ENCODE measurements at regions not wholly inside any gene's neighbourhood (a gene's known extent, or its start where the extent isn't known, plus 50 kb on each side); places are given as distances from the start of the nearest gene placed in this dataset.

DNA sequence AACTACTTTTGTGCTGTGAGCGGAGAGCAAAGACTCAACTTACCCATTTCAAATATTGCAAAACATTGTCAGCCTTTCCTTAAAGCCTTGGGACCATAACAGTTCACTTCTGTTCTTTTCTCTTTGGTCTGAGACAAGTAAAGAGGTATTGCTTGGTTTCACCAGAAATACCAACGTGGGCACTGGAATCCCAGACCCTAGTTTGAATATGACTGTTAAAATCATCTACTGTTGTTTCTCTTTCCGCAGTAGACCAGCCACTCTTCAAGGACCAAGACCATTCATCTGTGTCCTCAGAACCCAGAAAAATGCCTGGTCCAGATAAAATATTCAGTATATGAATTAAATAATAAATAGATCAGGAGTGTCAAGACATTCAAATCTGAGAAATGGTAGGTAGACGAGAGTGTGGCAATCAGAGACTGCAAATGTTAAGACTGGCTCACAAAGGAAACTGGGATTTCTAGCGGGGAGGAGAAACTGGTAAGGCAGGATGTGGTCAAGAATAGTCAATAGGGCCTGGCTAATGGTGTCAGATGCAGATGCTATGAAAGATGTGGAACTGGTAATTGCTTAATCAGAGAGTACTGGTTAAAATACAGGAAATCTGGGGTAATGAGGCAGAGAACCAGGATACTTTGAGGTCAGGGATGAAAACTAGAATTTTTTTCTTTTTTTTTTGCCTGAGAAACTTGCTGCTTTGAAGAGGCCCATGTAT, 82.1 kb upstream of the IL33 start:
- TF ChIP-seq ZNF565 (CRISPR knock-in tag; conservative IDR thresholded peaks at IDR 0.05; ENCODE audit: low read depth), result no peak
- TF ChIP-seq ZNF70 (CRISPR knock-in tag; IDR thresholded peaks at IDR 0.05), result no peak
- no peak for TF ChIP-seq TOX (CRISPR knock-in tag; IDR thresholded peaks at IDR 0.05; ENCODE audit: borderline replicate concordance)
- TF ChIP-seq GLIS3 (CRISPR knock-in tag; IDR thresholded peaks at IDR 0.05), result no peak
- no peak for TF ChIP-seq ARNTL (CRISPR knock-in tag; IDR thresholded peaks at IDR 0.05; ENCODE audit: borderline replicate concordance, low read depth)
- TF ChIP-seq RARB (CRISPR knock-in tag; IDR thresholded peaks at IDR 0.05), result no peak
- no peak for TF ChIP-seq ZNF8 (CRISPR knock-in tag; IDR thresholded peaks at IDR 0.05)
- TF ChIP-seq, protein P1, sequence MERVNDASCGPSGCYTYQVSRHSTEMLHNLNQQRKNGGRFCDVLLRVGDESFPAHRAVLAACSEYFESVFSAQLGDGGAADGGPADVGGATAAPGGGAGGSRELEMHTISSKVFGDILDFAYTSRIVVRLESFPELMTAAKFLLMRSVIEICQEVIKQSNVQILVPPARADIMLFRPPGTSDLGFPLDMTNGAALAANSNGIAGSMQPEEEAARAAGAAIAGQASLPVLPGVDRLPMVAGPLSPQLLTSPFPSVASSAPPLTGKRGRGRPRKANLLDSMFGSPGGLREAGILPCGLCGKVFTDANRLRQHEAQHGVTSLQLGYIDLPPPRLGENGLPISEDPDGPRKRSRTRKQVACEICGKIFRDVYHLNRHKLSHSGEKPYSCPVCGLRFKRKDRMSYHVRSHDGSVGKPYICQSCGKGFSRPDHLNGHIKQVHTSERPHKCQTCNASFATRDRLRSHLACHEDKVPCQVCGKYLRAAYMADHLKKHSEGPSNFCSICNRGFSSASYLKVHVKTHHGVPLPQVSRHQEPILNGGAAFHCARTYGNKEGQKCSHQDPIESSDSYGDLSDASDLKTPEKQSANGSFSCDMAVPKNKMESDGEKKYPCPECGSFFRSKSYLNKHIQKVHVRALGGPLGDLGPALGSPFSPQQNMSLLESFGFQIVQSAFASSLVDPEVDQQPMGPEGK (CRISPR knock-in tag; IDR thresholded peaks at IDR 0.05; ENCODE audit: borderline replicate concordance), result no peak
- TF ChIP-seq TCF4 (CRISPR knock-in tag; IDR thresholded peaks at IDR 0.05; ENCODE audit: borderline replicate concordance), result no peak
- no peak for TF ChIP-seq OSR1 (CRISPR knock-in tag; IDR thresholded peaks at IDR 0.05)
- no peak for TF ChIP-seq SNAI2 (CRISPR knock-in tag; IDR thresholded peaks at IDR 0.05)
- TF ChIP-seq ESRRG (CRISPR knock-in tag; IDR thresholded peaks at IDR 0.05), result no peak
